ENCODE measurements at regions not wholly inside any gene's neighbourhood (a gene's known extent, or its start where the extent isn't known, plus 50 kb on each side); places are given as distances from the start of the nearest gene placed in this dataset.

GRCh38 chr7:115728518-115728917 lies 302.0 kb downstream of the TFEC start:
- Histone ChIP-seq H4K20me1 (replicated peaks; ENCODE audit: insufficient read depth) (no peaks in the 10 kb centered on the region), H3K36me3 (ENCODE audit: insufficient read depth) (no peaks in the 10 kb centered on the region), H3K4me2 (no peak overlapping the region), H3K79me2 (replicated peaks; ENCODE audit: insufficient read depth) (no peaks in the 10 kb centered on the region), H3K27me3 (ENCODE audit: insufficient read depth) (no peaks in the 10 kb centered on the region), H3F3A (replicated peaks; ENCODE audit: low read depth) (no peaks in the 10 kb centered on the region), H2AFZ (no peak overlapping the region), H3K4me3 (no peak overlapping the region), H3K27ac (ENCODE audit: low read depth) (no peak overlapping the region), H3K9me2 (ENCODE audit: insufficient read depth) (no peaks in the 10 kb centered on the region), H3K4me1 (ENCODE audit: insufficient read depth) (no peaks in the 10 kb centered on the region)
- H3K27me3 Mint-ChIP-seq (ENCODE audit: insufficient read depth, low read depth, poor library complexity), result no peaks in the 10 kb centered on the region
- H3K4me3 Mint-ChIP-seq, result no peak overlapping the region
- TF ChIP-seq CREB1 (CRISPR knock-in tag; IDR thresholded peaks at IDR 0.05; ENCODE audit: low read depth) (no peak), REST (IDR thresholded peaks at IDR 0.05; ENCODE audit: unreplicated experiment) (no peak), NANOG (IDR thresholded peaks at IDR 0.05; ENCODE audit: borderline replicate concordance) (no peak), ZNF462 (CRISPR knock-in tag; IDR thresholded peaks at IDR 0.05) (no peak)
- TF ChIP-seq, protein P1, sequence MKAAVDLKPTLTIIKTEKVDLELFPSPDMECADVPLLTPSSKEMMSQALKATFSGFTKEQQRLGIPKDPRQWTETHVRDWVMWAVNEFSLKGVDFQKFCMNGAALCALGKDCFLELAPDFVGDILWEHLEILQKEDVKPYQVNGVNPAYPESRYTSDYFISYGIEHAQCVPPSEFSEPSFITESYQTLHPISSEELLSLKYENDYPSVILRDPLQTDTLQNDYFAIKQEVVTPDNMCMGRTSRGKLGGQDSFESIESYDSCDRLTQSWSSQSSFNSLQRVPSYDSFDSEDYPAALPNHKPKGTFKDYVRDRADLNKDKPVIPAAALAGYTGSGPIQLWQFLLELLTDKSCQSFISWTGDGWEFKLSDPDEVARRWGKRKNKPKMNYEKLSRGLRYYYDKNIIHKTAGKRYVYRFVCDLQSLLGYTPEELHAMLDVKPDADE (IDR thresholded peaks at IDR 0.05), result no peak
- H3K4me1 Mint-ChIP-seq, result peaks cover 12% of the 10 kb centered on the region
- H3K27ac Mint-ChIP-seq, result no peak overlapping the region
- H3K36me3 Mint-ChIP-seq (ENCODE audit: low read depth), result no peaks in the 10 kb centered on the region
- no peaks in the 10 kb centered on the region for H3K9me3 Mint-ChIP-seq
- ATAC-seq (no peak), DNase-seq (ENCODE audit: low spot score) (no peak)
